SIG-M5 (cell line): ENCODE measurements at regions not wholly inside any gene's neighbourhood (a gene's known extent, or its start where the extent isn't known, plus 50 kb on each side); places are given as distances from the start of the nearest gene placed in this dataset.

Experiments
- DNase-seq: peaks from one replicate; lab custom pipeline; 2025; lab: John Stamatoyannopoulos, UW

- no peak for DNase-seq
These were observed 138.1 kb upstream of the ZNF236 start for GRCh38 chr18:76684265-76684664.

GRCh38 chr18:76679945-76680344, 142.4 kb upstream of the ZNF236 start:
- no peak for DNase-seq

GRCh38 chr18:76679259-76679658, 143.1 kb upstream of the ZNF236 start:
- no peak for DNase-seq

- DNase-seq, result no peak
These were observed 144.1 kb upstream of the ZNF236 start for GRCh38 chr18:76678248-76678647.

GRCh38 chr18:76674596-76674995, 147.8 kb upstream of the ZNF236 start:
- DNase-seq, result no peak

GRCh38 chr18:76673281-76674185, 148.8 kb upstream of the ZNF236 start:
- DNase-seq, result no peak

- DNase-seq, result no peak
These were observed 149.7 kb upstream of the ZNF236 start for GRCh38 chr18:76672627-76673026.

- DNase-seq, result no peak
These were observed 151.6 kb upstream of the ZNF236 start for GRCh38 chr18:76670564-76671288.

- no peak for DNase-seq
These were observed 153.8 kb upstream of the ZNF236 start for GRCh38 chr18:76668546-76668945.

- DNase-seq, result no peak
These were observed 154.2 kb upstream of the ZNF236 start for GRCh38 chr18:76668119-76668518.

GRCh38 chr18:76667603-76668002, 154.8 kb upstream of the ZNF236 start:
- no peak for DNase-seq

- DNase-seq, result no peak
These were observed 159.7 kb upstream of the ZNF236 start for GRCh38 chr18:76662626-76663025.

GRCh38 chr18:76660571-76661192, 161.7 kb upstream of the ZNF236 start:
- DNase-seq, result no peak

GRCh38 chr18:76658627-76659026, 163.6 kb upstream of the ZNF516 start:
- DNase-seq, result no peak

- DNase-seq, result no peak
These were observed 162.9 kb upstream of the ZNF516 start for GRCh38 chr18:76657911-76658470.

GRCh38 chr18:76656925-76657827, 162.1 kb upstream of the ZNF516 start:
- DNase-seq, result no peak

- no peak for DNase-seq
These were observed 159.5 kb upstream of the ZNF516 start for GRCh38 chr18:76654577-76654976.

GRCh38 chr18:76647322-76647721, 152.3 kb upstream of the ZNF516 start:
- DNase-seq, result no peak

GRCh38 chr18:76644580-76644979, 149.5 kb upstream of the ZNF516 start:
- DNase-seq, result no peak

GRCh38 chr18:76643996-76644395, 149.0 kb upstream of the ZNF516 start:
- DNase-seq, result no peak

GRCh38 chr18:76643199-76643598, 148.2 kb upstream of the ZNF516 start:
- DNase-seq, result no peak
